Neural progenitor cell (in vitro differentiated cells): ENCODE measurements at regions not wholly inside any gene's neighbourhood (a gene's known extent, or its start where the extent isn't known, plus 50 kb on each side); places are given as distances from the start of the nearest gene placed in this dataset.

Experiments used
- DNase-seq: peaks from one replicate; pipeline ENCODE4 v3.0.0-alpha.2; 2016; ENCODE audit warnings: low spot score
- H2AFZ ChIP-seq: fragments of 200-600 bp; sonication (generic); replicated peaks from 2 replicates; pipeline ENCODE4 v1.6.1; 2016; ENCODE audit warnings: antibody characterized with exemption
- H3F3A ChIP-seq: fragments of 200-600 bp; sonication (generic); 2 replicates; pipeline ENCODE4 v1.6.1; 2016; ENCODE audit warnings: antibody characterized with exemption, low read depth
- H3K27ac ChIP-seq: fragments of 200-600 bp; sonication (generic); 2 replicates; pipeline ENCODE4 v1.5.1; 2016; ENCODE audit warnings: mild to moderate bottlenecking
- H3K27me3 ChIP-seq: fragments of 200-600 bp; sonication (generic); 2 replicates; pipeline ENCODE4 v1.6.1; 2016; ENCODE audit warnings: mild to moderate bottlenecking, moderate library complexity
- H3K36me3 ChIP-seq: fragments of 200-600 bp; sonication (generic); 2 replicates; pipeline ENCODE4 v1.5.1; 2016
- H3K4me1 ChIP-seq: fragments of 200-600 bp; sonication (generic); 2 replicates; pipeline ENCODE4 v1.6.1; 2016; ENCODE audit warnings: mixed run types
- H3K4me2 ChIP-seq: fragments of 200-600 bp; sonication (generic); 2 replicates; pipeline ENCODE4 v1.6.1; 2016
- H3K4me3 ChIP-seq: fragments of 200-600 bp; sonication (generic); 2 replicates; pipeline ENCODE4 v1.5.1; 2016
- H3K79me2 ChIP-seq: fragments of 200-600 bp; sonication (generic); 2 replicates; pipeline ENCODE4 v1.6.1; 2016; ENCODE audit warnings: low read depth
- H3K9ac ChIP-seq: fragments of 200-600 bp; sonication (generic); 2 replicates; pipeline ENCODE4 v1.6.1; 2016
- H3K9me3 ChIP-seq: fragments of 200-600 bp; sonication (generic); 2 replicates; pipeline ENCODE4 v1.5.1; 2016; ENCODE audit warnings: low read depth
- H4K20me1 ChIP-seq: fragments of 200-600 bp; sonication (generic); 2 replicates; pipeline ENCODE4 v1.6.1; 2016; ENCODE audit warnings: low read depth
- H3K27ac Mint-ChIP-seq: 3 replicates; pipeline ENCODE4 v1.8.0; 2021; ENCODE audit warnings: mixed read lengths
- H3K27me3 Mint-ChIP-seq: 2 replicates; pipeline ENCODE4 v1.8.0; 2022; ENCODE audit warnings: low read depth, mild to moderate bottlenecking, inconsistent platforms, moderate library complexity, mixed read lengths; ENCODE audit not compliant: insufficient read depth
- H3K36me3 Mint-ChIP-seq: 3 replicates; pipeline ENCODE4 v1.8.0; 2021; ENCODE audit warnings: mixed read lengths
- H3K4me1 Mint-ChIP-seq: 3 replicates; pipeline ENCODE4 v1.8.0; 2021; ENCODE audit warnings: mixed read lengths
- H3K4me3 Mint-ChIP-seq: 3 replicates; pipeline ENCODE4 v1.8.0; 2021; ENCODE audit warnings: mild to moderate bottlenecking, moderate library complexity, mixed read lengths
- H3K9me3 Mint-ChIP-seq: 3 replicates; pipeline ENCODE4 v1.8.0; 2020; ENCODE audit warnings: mixed read lengths
- CTCF ChIP-seq: fragments of 200-600 bp; sonication (generic); IDR thresholded peaks from 2 replicates; pipeline ENCODE4 v1.5.1; 2017; ENCODE audit warnings: antibody characterized with exemption, mild to moderate bottlenecking
- EZH2 ChIP-seq: fragments of 200-600 bp; sonication (generic); IDR thresholded peaks from 2 replicates; pipeline ENCODE4 v1.6.1; 2017; ENCODE audit warnings: antibody characterized with exemption, mild to moderate bottlenecking, moderate library complexity
- EZH2phosphoT487 ChIP-seq: fragments of 200-600 bp; sonication (generic); IDR thresholded peaks from 2 replicates; pipeline ENCODE4 v1.6.1; 2017; ENCODE audit warnings: antibody characterized with exemption

GRCh38 chr4:171432536-171432935, 380.7 kb upstream of the GALNTL6 start:
- H3K9me3 Mint-ChIP-seq: no peaks in the 10 kb centered on the region

DNA sequence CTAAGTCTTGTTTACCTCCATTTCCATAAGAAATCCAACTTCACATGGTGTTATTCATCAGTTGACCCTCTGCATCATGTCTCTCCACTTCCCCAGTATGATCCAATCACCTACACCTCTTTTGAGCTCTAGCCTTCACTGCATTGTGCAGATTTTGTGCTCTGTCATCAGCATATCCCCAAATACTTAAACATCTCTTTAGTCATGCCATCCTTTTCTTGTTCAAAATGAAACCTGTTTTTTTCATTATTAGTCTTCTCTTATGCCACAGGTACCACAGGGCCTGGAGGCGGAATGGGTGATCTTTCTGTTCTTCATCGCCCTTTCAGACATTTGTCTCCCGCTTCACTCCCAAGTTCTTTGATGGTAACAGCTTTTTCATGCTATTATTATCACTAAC, 382.7 kb upstream of the GALNTL6 start:
- Mint-ChIP-seq H3K4me1 (no peaks in the 10 kb centered on the region), H3K27ac (no peak overlapping the region), H3K9me3 (no peaks in the 10 kb centered on the region), H3K27me3 (no peaks in the 10 kb centered on the region), H3K36me3 (no peaks in the 10 kb centered on the region), H3K4me3 (no peak overlapping the region)
- Histone ChIP-seq H3K27me3 (no peaks in the 10 kb centered on the region), H3K27ac (no peak overlapping the region), H3K79me2 (no peaks in the 10 kb centered on the region), H3K36me3 (no peaks in the 10 kb centered on the region), H3K9ac (no peak overlapping the region), H3K4me1 (no peaks in the 10 kb centered on the region), H2AFZ (no peak overlapping the region), H3K4me2 (no peak overlapping the region), H3K9me3 (no peaks in the 10 kb centered on the region), H4K20me1 (no peaks in the 10 kb centered on the region), H3K4me3 (no peak overlapping the region), H3F3A (no peaks in the 10 kb centered on the region)
- TF ChIP-seq CTCF: no peak
- no peak for TF ChIP-seq EZH2
- no peak for TF ChIP-seq EZH2phosphoT487
- no peak for DNase-seq

More at GRCh38 chr4:171432536-171432935, 380.7 kb upstream of the GALNTL6 start:
- H3K36me3 ChIP-seq: no peaks in the 10 kb centered on the region
- H3K4me1 Mint-ChIP-seq: no peaks in the 10 kb centered on the region
- no peaks in the 10 kb centered on the region for H3K27me3 ChIP-seq
- H3K27ac ChIP-seq: no peak overlapping the region
- no peak for TF ChIP-seq CTCF
- no peaks in the 10 kb centered on the region for H3K27me3 Mint-ChIP-seq
- H4K20me1 ChIP-seq: no peaks in the 10 kb centered on the region
- H3K9me3 ChIP-seq: no peaks in the 10 kb centered on the region
- DNase-seq: no peak
- no peaks in the 10 kb centered on the region for H3K79me2 ChIP-seq
- no peaks in the 10 kb centered on the region for H3K36me3 Mint-ChIP-seq
- no peak overlapping the region for H3K27ac Mint-ChIP-seq
- H3K9ac ChIP-seq: no peak overlapping the region
- no peaks in the 10 kb centered on the region for H3K4me1 ChIP-seq
- no peaks in the 10 kb centered on the region for H3F3A ChIP-seq
- no peak overlapping the region for H3K4me2 ChIP-seq
- no peak overlapping the region for H3K4me3 ChIP-seq
- H3K4me3 Mint-ChIP-seq: no peak overlapping the region
- no peak overlapping the region for H2AFZ ChIP-seq

DNA sequence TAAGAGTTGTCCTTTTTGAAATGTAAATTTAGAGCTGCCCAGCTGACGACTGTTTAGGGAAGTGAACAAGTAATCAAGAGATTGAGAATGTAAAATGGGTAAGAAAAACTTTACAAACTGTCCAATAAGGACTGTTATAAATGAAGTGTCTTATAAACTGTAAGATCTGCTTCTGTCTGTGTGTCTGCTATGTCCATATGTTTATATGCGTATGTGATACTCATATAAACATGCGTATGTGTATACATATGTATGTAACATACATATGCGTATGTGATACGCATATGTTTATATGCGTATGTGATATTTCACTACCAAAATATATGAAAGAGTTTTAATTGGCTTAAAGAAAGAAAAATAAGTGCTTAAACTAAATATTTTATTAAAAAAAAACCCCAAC, 416.0 kb upstream of the GALNTL6 start:
- H3K36me3 Mint-ChIP-seq: no peaks in the 10 kb centered on the region
- Histone ChIP-seq H3K9me3 (no peaks in the 10 kb centered on the region), H3K4me1 (no peaks in the 10 kb centered on the region), H3K9ac (no peak overlapping the region), H3F3A (no peaks in the 10 kb centered on the region), H3K27me3 (no peaks in the 10 kb centered on the region), H3K4me3 (no peak overlapping the region), H2AFZ (no peak overlapping the region), H4K20me1 (no peaks in the 10 kb centered on the region), H3K27ac (no peak overlapping the region), H3K79me2 (no peaks in the 10 kb centered on the region), H3K36me3 (no peaks in the 10 kb centered on the region), H3K4me2 (no peak overlapping the region)
- no peak overlapping the region for H3K27ac Mint-ChIP-seq
- no peak overlapping the region for H3K4me3 Mint-ChIP-seq
- peaks cover 4% of the 10 kb centered on the region for H3K9me3 Mint-ChIP-seq
- DNase-seq: no peak
- H3K27me3 Mint-ChIP-seq: no peaks in the 10 kb centered on the region
- no peak for TF ChIP-seq EZH2phosphoT487
- TF ChIP-seq CTCF: no peak
- no peak for TF ChIP-seq EZH2
- no peaks in the 10 kb centered on the region for H3K4me1 Mint-ChIP-seq

DNA sequence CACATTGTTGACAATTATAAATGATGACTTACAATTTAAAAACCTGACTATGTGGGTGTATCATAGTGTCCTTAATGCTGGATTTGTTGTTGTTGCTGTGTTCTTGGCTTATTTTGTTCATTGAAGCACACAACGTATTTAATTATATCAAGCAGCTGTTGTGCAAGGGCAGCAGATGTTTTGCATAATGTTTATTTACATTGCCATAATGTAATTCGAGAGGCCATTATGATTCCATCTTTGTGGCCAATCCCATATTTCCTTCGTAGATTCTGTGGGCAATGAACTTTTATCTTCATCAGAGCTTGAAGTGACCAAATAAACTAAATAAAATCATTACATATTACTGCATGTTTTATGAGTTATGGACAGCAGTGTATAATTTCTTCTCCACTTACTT, 422.6 kb upstream of the GALNTL6 start:
- TF ChIP-seq EZH2 (no peak), EZH2phosphoT487 (no peak), CTCF (no peak)
- no peaks in the 10 kb centered on the region for H3K27me3 ChIP-seq
- no peaks in the 10 kb centered on the region for H3F3A ChIP-seq
- Mint-ChIP-seq H3K27me3 (no peaks in the 10 kb centered on the region), H3K4me1 (no peaks in the 10 kb centered on the region), H3K27ac (no peak overlapping the region), H3K4me3 (no peak overlapping the region), H3K9me3 (peaks cover 5% of the 10 kb centered on the region), H3K36me3 (no peaks in the 10 kb centered on the region)
- DNase-seq: no peak
- H3K36me3 ChIP-seq: no peaks in the 10 kb centered on the region
- H3K4me1 ChIP-seq: no peaks in the 10 kb centered on the region
- no peak overlapping the region for H3K9ac ChIP-seq
- H3K4me3 ChIP-seq: no peak overlapping the region
- no peak overlapping the region for H2AFZ ChIP-seq
- H4K20me1 ChIP-seq: no peaks in the 10 kb centered on the region
- H3K27ac ChIP-seq: no peak overlapping the region
- no peaks in the 10 kb centered on the region for H3K9me3 ChIP-seq
- H3K4me2 ChIP-seq: no peak overlapping the region
- no peaks in the 10 kb centered on the region for H3K79me2 ChIP-seq
